22Rv1 (cell line): ENCODE measurements at regions not wholly inside any gene's neighbourhood (a gene's known extent, or its start where the extent isn't known, plus 50 kb on each side); places are given as distances from the start of the nearest gene placed in this dataset.
"Not testable (repeated sequence)": the region's sequence is repeated elsewhere in the genome, so short reads cannot be mapped to it uniquely, and the experiment has no call there.

Experiments
- ZFX ChIP-seq: fragments of 450-650 bp; IDR thresholded peaks from 2 replicates; pipeline ENCODE4 v1.6.1; 2017; ENCODE audit warnings: antibody characterized with exemption, borderline replicate concordance
- TF ChIP-seq, protein P1 (sequence below): fragments of 450-650 bp; IDR thresholded peaks from 2 replicates; pipeline ENCODE4 v1.5.1; 2017; ENCODE audit warnings: mild to moderate bottlenecking

- TF ChIP-seq, protein P1, sequence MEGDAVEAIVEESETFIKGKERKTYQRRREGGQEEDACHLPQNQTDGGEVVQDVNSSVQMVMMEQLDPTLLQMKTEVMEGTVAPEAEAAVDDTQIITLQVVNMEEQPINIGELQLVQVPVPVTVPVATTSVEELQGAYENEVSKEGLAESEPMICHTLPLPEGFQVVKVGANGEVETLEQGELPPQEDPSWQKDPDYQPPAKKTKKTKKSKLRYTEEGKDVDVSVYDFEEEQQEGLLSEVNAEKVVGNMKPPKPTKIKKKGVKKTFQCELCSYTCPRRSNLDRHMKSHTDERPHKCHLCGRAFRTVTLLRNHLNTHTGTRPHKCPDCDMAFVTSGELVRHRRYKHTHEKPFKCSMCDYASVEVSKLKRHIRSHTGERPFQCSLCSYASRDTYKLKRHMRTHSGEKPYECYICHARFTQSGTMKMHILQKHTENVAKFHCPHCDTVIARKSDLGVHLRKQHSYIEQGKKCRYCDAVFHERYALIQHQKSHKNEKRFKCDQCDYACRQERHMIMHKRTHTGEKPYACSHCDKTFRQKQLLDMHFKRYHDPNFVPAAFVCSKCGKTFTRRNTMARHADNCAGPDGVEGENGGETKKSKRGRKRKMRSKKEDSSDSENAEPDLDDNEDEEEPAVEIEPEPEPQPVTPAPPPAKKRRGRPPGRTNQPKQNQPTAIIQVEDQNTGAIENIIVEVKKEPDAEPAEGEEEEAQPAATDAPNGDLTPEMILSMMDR = not testable (repeated sequence)
- not testable (repeated sequence) for TF ChIP-seq ZFX
These were observed 106.0 kb upstream of the ESX1 start for GRCh38 chrX:104360774-104361173.
